ENCODE measurements at regions not wholly inside any gene's neighbourhood (a gene's known extent, or its start where the extent isn't known, plus 50 kb on each side); places are given as distances from the start of the nearest gene placed in this dataset.

DNA sequence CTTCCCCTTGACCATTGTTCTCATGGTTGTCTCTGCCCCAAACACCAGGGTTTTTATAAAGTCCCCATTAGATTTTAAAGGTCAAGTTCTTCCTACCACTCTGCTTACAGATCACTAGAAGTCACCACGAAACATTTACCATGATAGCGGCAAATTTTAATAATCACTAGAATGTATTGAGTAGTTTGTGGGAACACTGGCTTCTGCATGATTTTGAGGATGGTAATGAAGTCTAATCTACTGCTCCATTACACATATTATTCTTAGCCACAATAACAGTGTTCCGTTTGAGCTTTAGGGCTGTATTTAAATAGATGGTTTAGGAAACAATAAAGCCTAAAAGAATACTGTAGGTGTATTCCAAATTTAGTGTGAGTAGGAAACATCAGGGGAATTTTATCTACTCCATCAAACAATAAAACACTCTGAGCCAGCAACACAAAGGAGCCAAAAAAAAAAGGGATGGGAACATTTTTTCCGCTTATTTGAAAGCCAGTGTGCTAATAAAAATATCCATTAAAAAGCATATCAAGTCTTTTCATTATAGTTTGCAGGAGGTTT lies 49.7 kb downstream of the KLF12 start:
- no peak for DNase-seq

DNA sequence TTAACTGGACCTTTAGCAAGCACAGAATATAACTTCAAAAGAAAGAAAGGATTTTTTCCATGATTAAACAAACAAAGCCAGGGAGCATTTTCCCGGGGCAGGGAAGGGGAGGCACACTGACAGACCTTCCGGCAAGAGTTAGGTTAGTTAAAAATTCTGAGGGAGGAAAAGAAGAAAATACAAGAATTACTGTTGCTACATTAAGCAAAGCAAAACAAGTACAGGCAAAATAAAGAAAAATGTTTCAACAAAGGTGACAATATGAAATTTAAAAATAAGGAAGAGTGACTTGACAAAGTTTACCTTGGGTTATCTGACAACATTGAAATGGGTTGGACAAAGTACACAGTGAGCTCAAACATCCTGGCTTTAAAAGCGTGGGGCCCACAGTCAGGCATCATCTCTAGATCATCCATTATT lies 51.5 kb downstream of the KLF12 start:
- no peak for DNase-seq

DNA sequence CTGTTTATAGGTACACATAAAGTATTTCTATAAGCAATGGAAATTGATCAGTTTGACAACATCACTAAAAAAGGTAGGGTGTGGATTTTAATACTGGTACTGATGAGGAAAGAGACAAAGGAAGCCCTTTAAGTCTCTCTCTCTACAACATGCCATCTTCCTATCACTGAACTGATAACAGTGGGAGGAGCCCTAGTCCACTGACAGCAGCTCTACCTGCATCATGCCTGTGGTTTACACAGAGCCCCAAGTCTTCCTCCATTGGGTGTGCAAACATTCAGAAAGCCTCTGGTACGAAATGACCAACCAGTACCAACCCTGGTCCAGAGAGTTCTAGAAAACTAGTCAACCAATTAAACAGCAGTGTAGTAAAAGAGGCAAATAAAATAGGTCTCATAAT lies 53.4 kb downstream of the KLF12 start:
- no peak for DNase-seq

DNA sequence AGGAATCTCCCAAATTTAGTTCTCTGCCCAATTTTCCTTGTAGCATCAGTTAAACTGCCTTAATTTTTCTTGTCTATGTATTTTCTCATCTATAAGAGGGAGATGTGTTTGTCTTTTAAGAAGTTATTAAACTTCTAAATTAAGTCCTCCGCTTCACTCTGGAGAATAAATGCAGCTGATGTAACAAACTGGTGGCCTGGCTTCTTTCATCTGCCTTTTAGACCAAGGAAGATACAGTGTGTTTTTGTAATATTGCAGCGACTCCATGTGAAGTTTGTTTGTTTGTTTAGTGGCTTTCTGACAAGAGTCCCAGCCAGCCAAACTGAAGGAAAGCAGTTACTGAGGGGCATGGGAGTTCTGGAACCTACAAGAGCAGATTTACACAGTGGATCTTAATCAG lies 56.4 kb downstream of the KLF12 start:
- DNase-seq, result no peak

DNA sequence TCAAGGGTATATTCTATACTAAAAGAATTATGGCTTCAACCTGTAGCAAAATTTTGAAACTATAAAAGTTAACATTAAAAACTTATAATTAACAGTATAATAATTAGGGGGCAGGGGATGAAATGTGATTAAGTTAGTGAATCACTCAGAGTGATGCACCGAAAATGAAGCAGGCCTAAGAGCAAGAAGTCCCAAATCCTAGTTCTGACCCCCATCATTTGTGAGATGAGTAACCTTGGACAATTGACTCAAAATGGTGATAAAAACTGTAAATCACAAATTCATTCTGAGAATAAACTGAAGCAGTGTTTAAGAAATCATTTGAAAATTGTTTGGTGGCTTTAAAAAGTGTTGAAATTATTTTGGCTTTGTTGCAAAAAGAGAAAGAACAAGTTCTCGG lies 56.8 kb downstream of the KLF12 start:
- no peak for DNase-seq

DNA sequence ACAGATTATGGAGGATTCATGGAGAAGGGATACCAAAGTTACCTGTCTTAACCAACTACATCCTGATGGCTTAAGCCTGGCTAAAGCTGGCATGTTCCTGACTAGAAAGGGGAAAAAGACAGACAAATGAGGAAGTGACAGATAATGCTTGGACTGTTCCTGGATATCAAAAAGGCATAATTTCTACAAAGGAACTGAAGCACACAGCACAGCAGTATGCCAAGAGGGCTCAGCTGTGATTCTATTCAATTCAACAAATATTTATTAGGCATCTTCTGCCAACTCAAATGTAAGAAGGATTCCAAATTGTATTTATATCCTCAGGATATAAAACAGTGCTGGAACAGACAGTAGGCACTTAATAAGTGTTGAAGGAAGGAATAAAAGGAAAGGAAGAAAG lies 59.5 kb downstream of the KLF12 start:
- DNase-seq, result peak; percentile 42

DNA sequence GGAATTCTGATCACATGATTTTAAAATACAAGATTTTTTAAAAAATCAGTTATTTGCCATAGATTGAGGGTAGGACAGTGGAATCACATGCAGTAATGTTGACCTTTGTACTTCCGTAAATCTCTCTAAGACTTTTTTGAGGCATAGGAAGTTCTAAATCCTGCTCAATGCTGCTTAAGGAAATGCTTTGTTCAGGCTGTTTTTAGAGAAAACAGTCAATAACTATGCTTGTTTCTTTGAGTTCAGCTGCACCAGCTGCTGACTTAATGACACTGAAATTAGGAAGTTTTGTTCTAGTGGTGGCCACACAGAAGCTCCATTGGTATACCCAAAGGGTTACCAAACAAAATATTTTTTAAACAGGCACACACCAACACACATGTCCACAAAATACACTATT lies 60.9 kb downstream of the KLF12 start:
- no peak for DNase-seq

DNA sequence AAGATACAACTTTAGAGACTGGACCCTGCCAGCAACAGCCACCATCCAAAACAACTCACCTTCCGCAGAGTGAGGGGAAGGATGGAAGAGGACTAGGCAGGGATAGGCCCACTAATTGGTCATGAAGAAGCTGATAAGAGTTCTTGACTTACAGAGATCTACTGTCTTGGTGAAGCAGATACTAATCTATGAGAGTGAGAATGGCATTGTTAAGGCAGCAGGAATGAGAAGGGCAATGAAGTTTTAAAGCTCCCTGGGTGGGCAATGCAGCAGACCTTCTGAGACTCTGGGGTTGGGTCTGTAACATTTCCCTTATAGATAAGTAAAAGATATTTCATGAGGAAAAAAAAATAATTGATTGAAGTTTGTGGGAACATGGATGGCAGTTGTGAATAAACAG lies 63.7 kb downstream of the KLF12 start:
- no peak for DNase-seq

DNA sequence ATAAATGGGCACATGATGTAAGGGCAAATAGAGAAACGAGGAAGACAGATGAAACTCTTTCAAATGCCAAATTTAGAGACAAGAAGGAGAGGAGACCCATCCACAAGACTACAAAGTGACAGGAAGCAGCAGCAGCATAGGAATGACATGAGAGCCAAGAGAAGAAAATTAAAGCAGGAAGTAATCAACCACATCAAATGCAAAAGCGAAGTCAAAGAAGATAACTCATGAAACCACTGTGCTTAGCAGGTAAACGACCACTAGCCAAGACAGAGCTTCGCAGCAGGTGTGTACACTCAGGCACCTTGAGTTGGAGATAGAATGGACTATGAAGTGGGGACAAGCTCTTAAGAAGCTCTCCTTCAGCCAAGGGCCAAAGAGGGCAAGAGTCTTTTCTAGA lies 64.1 kb downstream of the KLF12 start:
- no peak for DNase-seq

DNA sequence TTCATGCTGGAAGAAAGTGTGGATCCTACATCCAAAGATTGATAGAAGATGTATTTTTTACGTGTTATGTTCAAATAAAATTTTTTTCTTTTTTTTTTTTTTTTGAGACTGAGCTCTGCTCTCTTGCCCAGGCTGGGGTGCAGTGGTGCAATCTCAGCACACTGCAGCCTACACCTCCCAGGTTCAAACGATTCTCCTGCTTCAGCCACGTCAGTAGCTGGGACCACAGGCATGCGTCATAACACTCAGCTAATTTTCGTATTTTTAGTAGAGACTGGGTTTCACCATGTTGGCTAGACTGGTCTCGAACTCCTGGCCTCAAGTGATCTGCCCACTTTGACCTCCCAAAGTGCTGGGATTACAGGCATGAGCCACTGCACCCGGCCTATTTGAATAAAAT lies 65.7 kb downstream of the KLF12 start:
- no peak for DNase-seq

DNA sequence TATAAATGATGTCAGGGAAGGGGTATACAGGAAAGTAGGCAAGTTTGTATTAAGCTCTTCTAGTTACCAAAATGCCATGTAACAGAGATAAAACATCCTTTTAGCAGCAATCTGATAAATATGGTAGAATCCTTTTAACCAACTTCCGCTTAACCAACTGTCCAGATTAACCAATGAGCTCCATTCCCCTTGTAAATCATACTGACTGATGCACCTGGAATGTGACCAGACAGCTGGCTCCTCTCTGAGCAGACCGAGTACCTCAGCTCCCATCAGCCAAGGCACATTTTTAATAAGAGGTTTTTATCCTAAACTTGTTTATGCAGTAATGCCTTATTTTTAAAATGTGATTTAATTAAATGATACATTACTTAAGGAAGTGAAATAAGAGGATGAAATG lies 66.4 kb downstream of the KLF12 start:
- peak; percentile 56 for DNase-seq

DNA sequence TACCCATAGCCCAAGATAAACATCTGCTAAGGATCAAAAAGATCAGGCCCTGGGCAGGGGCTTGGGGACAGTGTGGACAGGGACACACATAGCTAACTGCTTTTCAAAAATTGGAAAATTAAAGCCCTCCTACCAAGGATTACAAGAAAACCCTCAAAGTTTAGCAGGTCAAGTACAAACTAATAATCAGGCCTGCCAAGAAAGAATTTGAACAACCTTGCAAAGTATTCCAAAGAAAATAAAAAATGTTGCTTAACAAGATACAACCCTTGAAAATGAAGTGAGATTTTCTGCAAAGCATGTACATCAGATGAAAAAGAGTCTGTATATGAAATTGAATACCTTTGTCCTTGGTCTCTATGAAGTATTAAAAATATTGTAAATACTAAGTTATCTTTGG lies 67.3 kb downstream of the KLF12 start:
- DNase-seq, result no peak

DNA sequence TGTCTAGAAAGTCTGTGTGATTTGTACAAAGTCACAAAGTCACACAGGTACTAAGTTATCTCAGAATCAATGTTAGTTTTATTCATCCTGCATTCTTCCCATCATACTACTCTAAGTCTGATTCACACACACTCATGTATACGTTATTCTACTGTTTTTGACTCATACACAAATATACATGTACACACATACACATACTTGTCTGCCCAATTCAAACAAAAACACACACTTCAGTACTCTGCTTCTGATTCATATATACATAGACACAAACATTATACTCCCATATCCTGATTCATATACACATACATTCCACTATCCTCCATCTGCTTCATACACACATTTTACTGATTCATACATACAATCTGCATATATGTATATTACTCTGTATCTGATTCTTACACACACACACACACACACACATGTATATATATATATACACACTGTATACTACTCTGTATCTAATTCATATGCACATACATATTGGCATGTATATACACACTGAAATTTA lies 69.3 kb downstream of the KLF12 start:
- no peak for DNase-seq

DNA sequence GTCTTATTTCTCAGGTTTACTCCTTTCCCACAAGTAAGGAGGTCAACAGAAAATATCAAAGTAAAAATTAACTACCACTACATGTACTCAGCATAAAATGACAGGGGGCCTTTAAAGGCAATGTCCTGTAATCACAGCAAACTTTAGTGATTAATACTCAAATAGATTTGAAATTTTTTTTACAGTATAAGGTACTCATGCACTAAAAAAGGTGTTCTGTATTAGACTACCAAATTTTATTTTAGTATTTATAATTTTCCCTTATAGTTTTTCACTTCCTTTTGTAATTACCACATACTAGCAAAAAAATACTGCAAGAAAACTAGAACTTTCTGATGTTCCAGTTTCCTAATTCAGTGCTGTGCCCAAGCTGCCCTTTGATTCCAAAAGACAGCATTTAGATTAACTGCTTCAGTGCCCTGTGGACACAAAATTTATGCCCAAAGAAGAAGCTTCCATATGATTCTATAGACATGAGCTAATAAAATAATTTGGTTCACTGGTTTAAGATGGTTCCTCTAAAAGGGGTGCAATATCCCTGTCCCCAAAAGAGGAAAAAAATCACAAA lies 70.6 kb downstream of the KLF12 start:
- no peak for DNase-seq

DNA sequence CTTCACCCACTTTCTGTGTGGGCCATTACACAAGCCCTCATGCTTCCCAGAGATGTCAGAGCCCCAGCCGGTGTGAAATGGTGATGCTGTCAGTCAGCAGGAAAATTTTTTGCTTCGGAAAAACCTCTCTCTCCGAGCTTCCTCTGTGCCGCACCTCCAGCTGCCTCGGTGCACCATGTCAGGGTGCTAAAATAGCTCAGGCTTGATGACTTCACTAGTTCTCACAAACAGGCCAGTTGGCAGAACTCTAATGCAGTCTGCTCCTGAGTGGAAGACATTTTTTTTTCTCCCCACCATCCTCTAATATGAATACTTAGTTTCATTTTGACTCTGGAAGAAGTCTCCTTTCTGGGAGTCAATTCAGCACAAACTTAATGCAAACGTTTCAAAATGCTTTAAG lies 71.3 kb downstream of the KLF12 start:
- DNase-seq, result peak; percentile 58

DNA sequence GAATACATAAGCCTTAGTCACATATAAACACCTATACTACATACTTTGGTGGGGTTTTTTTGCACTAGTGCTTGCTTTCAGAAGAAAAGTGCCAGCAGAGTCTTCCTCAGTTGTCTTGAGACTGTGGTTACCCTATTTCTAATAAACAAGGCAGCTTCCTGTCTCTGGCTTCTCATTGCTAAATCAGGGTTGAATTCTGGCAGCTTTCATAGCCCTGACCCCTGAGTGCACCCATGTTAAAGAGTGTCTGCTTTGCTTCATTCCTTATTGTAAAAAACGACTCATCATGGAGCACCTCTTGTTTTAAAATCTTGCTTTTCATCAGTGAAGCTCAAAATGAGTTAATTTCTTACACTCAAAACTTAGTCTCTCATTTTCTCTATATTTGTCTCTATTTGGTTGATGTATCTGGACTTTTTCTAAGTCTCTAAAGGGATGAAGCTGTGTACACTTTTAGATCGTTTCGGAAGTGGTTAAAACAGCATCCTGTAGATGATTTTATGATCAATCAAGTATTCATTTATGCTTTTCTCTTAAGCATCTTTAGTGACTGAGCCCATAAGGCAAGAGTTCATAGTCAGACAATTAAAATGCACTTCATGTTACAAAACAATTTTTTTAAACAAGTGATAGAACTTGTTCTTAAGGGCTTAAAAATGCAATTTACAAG lies 72.1 kb downstream of the KLF12 start:
- peak; percentile 54 for DNase-seq

DNA sequence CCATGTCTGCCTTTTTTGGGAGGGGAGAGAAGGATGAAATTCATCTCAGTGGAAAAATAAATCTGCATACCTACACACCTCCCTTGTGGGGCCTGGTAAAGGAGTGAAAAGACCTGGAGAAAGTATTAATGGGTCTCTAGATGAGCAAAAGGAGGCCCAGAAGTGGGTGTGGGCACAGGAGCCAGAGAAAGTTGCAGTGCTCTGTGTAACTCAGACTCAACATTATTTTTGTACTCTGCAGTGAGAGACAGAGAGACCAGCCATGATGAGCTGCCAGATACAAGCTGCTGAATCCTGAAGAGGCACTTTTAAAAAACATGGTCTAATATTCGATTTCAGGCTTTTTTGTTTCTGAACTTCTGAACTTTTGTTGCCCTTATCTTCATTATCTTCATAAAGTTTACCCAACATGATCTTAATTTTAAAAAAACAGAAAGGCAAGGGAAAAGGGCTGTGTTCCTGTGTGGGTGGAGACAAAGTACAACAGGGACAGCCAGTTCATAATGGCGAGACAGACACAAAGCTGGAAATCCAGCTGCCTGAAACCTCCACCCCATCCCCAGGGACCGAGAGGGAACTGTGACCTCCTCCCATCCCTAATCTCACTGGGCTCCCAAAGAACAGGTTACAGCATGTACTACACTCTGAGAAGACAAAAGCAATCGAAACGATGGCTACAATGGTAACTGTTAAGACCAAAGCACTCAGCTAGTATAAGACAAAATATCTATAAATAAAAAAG lies 77.2 kb downstream of the KLF12 start:
- DNase-seq, result no peak

DNA sequence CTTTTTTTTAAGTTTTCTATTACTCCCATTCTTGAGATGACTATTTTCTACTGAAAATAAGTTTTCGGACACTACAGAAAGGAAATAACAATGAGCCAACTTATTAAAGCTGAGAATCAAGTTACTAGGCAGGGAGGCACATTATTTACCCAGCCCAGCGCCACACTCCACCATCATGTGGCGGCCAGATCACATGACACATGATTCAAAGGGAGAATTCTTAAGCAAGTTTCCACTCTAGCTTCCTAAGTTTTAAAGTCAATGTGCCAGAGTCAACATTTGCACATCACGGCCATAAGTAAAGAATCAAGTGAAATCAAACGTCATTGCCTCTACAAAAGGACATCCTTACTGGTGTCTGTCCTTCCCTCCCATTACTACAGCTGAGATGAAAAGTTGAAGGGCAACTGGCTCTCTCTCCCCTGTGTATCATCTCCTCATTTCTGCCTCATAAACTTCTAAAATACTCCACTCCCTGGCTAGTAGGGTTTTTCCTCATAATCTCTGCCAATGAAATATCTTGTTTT lies 81.7 kb downstream of the KLF12 start:
- DNase-seq, result no peak

DNA sequence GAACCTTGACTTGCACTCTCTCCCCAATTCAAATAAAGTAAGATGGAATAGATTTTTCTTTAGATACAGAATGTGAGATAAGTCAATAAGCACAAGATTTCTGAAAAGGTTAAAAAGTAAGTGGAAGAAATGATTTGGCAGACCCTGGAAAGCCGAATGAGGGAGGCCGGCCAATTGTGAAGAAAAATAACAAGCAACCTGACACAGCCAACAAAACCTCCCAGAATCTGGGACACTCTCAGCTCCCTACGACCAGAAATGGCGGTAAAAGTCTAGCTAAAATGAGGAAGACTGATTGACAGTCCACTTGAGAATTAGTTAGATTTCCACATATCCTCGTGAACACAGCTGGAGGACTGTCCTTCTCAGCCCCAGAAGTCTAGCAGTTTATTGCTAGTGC lies 85.4 kb downstream of the KLF12 start:
- no peak for DNase-seq

DNA sequence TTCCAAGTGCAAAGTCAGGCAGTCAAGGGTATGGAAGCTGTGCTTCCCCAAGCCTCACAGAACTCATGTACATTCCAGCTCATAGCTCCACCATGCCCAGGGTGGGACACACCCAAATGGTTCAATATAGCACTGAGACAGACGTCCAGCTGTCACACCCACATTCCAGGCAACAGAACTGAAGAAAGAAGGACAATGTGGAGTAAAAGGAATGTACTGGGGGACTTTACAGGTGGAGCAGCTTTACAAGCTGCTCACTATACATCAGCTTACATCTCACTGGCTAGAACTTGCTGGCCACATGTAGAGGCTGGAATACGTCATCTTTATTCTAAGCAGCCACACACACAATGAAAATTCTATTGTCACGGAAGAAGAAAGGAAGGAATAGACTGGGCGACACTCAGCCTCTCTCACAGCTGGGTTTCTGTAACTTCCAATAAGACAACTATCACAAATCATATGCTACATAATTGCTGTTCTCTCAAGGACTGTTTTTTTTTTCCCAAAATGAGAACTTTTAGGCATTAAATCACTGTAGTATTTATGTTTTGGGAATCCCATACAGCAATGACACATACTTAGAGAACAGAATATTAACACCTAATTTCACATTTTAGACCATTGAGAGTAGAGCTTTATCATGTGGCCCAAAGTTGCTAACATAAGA lies 86.1 kb downstream of the KLF12 start:
- peak; percentile 21 for DNase-seq

DNA sequence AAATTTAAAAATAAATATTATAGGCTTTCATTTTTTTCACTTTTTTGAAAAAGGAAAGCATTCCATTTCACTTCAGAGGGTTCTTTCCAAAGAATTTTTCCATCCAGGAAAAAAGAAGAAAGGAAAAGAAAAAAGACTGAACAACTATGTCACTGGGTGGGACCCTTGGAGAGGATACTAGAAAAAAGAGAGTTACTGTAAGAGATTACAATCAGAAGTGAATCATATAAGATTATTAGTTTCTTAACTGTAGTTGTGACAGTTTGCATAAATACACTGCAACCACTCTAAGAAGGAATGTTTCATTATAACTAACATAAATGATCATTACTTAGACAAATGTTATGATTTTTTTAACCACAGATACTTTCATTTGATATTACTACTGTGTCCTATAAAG lies 87.8 kb downstream of the KLF12 start:
- no peak for DNase-seq

DNA sequence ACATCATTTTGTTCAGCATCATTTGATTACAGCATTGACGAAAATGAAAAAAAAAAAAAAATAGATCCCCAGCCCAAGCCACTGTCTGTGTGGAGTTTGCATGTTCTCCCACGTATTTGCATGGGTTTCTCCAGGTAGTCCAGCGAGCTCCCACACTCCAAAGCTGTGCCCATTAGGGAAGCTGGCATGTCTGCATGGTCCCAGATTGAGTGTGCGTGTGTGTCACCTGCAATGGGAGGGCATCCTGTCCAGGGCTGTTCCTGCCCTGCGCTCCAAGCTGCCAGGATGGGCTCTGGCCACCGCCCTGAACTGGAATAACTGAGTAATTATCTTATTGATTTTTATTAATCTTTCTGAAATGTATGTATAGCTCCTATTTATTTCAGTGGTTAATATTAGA lies 88.6 kb downstream of the KLF12 start:
- DNase-seq, result no peak

DNA sequence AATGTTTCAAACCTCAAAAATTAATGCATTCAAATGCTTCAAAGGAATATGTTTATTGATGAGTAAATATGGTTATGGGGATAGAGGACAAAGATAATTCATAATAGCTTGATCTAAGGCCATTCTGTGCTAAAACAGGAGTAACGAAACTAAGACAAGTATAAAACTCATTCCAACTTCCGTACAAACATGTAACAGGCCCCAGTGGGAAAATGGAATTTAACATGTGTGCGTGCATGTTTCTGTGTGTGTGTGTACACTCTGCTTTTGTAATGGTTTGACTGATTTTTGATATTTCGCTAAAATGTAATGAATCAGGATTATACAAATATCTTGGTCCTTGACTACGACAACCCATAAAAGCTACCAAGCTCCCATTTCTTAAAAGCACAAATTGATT lies 91.0 kb downstream of the KLF12 start:
- DNase-seq, result no peak

Data from fibroblast of upper back skin (primary cell).